Osteoblast (primary cell): ENCODE measurements at regions not wholly inside any gene's neighbourhood (a gene's known extent, or its start where the extent isn't known, plus 50 kb on each side); places are given as distances from the start of the nearest gene placed in this dataset.
"Not testable (repeated sequence)": the region's sequence is repeated elsewhere in the genome, so short reads cannot be mapped to it uniquely, and the experiment has no call there.

Source experiments
- DNase-seq: peaks from one replicate; pipeline ENCODE4 v3.0.0; 2011; ENCODE audit warnings: low spot score, mixed read lengths; ENCODE audit not compliant: insufficient read length; ENCODE audit errors: missing footprints
- H2AFZ ChIP-seq: 2 replicates; pipeline ENCODE4 v1.6.0; 2011; ENCODE audit warnings: mild to moderate bottlenecking, low read length
- H3K27ac ChIP-seq: 2 replicates; pipeline ENCODE4 v1.5.1; 2011; ENCODE audit warnings: mild to moderate bottlenecking, low read depth, low read length, moderate library complexity
- H3K27me3 ChIP-seq: 2 replicates; pipeline ENCODE4 v1.6.0; 2012; ENCODE audit warnings: mild to moderate bottlenecking, control low read depth, inconsistent platforms, low read length, moderate library complexity; ENCODE audit not compliant: insufficient read depth
- H3K36me3 ChIP-seq: 2 replicates; pipeline ENCODE4 v1.5.1; 2011; ENCODE audit warnings: mild to moderate bottlenecking, low read length, control low read depth, moderate library complexity; ENCODE audit not compliant: insufficient read depth
- H3K4me1 ChIP-seq: 2 replicates; pipeline ENCODE4 v1.5.1; 2011; ENCODE audit warnings: mild to moderate bottlenecking, low read length, control low read depth, moderate library complexity; ENCODE audit not compliant: insufficient read depth
- H3K4me2 ChIP-seq: 2 replicates; pipeline ENCODE4 v1.6.0; 2011; ENCODE audit warnings: mild to moderate bottlenecking, low read length; ENCODE audit not compliant: insufficient read depth
- H3K4me3 ChIP-seq: fragments of 200-600 bp; sonication (generic); 3 replicates; pipeline ENCODE4 v1.5.1; 2012; ENCODE audit warnings: mild to moderate bottlenecking, low read length, inconsistent platforms; ENCODE audit not compliant: insufficient read depth
- H3K79me2 ChIP-seq: 2 replicates; pipeline ENCODE4 v1.6.0; 2012; ENCODE audit warnings: mild to moderate bottlenecking, low read length, control low read depth, inconsistent platforms; ENCODE audit not compliant: insufficient read depth
- H3K9me3 ChIP-seq: 2 replicates; pipeline ENCODE4 v1.5.1; 2011; ENCODE audit warnings: low read depth, low read length, control low read depth
- H4K20me1 ChIP-seq: 2 replicates; pipeline ENCODE4 v1.6.0; 2012; ENCODE audit warnings: mild to moderate bottlenecking, low read length, control low read depth; ENCODE audit not compliant: insufficient read depth
- CTCF ChIP-seq: IDR thresholded peaks from 2 replicates; pipeline ENCODE4 v1.5.1; 2011; ENCODE audit warnings: mild to moderate bottlenecking, low read depth, low read length, moderate library complexity; ENCODE audit errors: extremely low read depth

GRCh38 chr3:110420158-110420641 lies 651.4 kb upstream of the NECTIN3 start:
- no peak for TF ChIP-seq CTCF
- DNase-seq = no peak
- H3K79me2 ChIP-seq = no peaks in the 10 kb centered on the region
- H3K27me3 ChIP-seq = no peaks in the 10 kb centered on the region
- no peaks in the 10 kb centered on the region for H3K36me3 ChIP-seq
- H3K4me1 ChIP-seq = peaks cover 21% of the 10 kb centered on the region
- peak overlapping the region; percentile 77 for H3K27ac ChIP-seq
- H3K4me2 ChIP-seq = peak overlapping the region; percentile 85
- H2AFZ ChIP-seq = peak overlapping the region; percentile 64
- H4K20me1 ChIP-seq = no peaks in the 10 kb centered on the region
- H3K4me3 ChIP-seq = peak overlapping the region; percentile 56
- H3K9me3 ChIP-seq = no peaks in the 10 kb centered on the region

GRCh38 chr3:110423276-110423675 lies 648.3 kb upstream of the NECTIN3 start:
- no peak for TF ChIP-seq CTCF
- Histone ChIP-seq H3K4me2 (no peak overlapping the region), H3K4me1 (peaks cover 19% of the 10 kb centered on the region), H4K20me1 (no peaks in the 10 kb centered on the region), H3K36me3 (no peaks in the 10 kb centered on the region), H3K27ac (no peak overlapping the region), H3K9me3 (no peaks in the 10 kb centered on the region), H3K4me3 (no peak overlapping the region), H2AFZ (no peak overlapping the region), H3K79me2 (no peaks in the 10 kb centered on the region), H3K27me3 (no peaks in the 10 kb centered on the region)
- DNase-seq = no peak

GRCh38 chr3:110430146-110430545 lies 641.5 kb upstream of the NECTIN3 start:
- no peak for TF ChIP-seq CTCF
- Histone ChIP-seq H3K27me3 (no peaks in the 10 kb centered on the region), H3K27ac (no peak overlapping the region), H2AFZ (peak overlapping the region; percentile 12), H4K20me1 (no peaks in the 10 kb centered on the region), H3K36me3 (no peaks in the 10 kb centered on the region), H3K4me3 (no peak overlapping the region), H3K79me2 (no peaks in the 10 kb centered on the region), H3K4me2 (peak overlapping the region; percentile 9), H3K9me3 (no peaks in the 10 kb centered on the region), H3K4me1 (no peaks in the 10 kb centered on the region)
- DNase-seq = no peak

GRCh38 chr3:110436209-110436608 lies 635.4 kb upstream of the NECTIN3 start:
- H3K36me3 ChIP-seq = no peaks in the 10 kb centered on the region
- no peaks in the 10 kb centered on the region for H3K9me3 ChIP-seq
- no peaks in the 10 kb centered on the region for H4K20me1 ChIP-seq
- H3K4me3 ChIP-seq = no peak overlapping the region
- H3K4me1 ChIP-seq = no peaks in the 10 kb centered on the region
- no peaks in the 10 kb centered on the region for H3K27me3 ChIP-seq
- H2AFZ ChIP-seq = no peak overlapping the region
- no peak overlapping the region for H3K27ac ChIP-seq
- DNase-seq = no peak
- TF ChIP-seq CTCF = no peak
- H3K4me2 ChIP-seq = no peak overlapping the region
- no peaks in the 10 kb centered on the region for H3K79me2 ChIP-seq

GRCh38 chr3:110440066-110440653 lies 631.5 kb upstream of the NECTIN3 start:
- not testable (repeated sequence) for DNase-seq, H3K4me1 ChIP-seq, H3K36me3 ChIP-seq, H4K20me1 ChIP-seq, H3K27me3 ChIP-seq, H2AFZ ChIP-seq, H3K79me2 ChIP-seq, H3K4me2 ChIP-seq, H3K4me3 ChIP-seq, H3K27ac ChIP-seq, H3K9me3 ChIP-seq
